K562 (cell line): ENCODE measurements at regions not wholly inside any gene's neighbourhood (a gene's known extent, or its start where the extent isn't known, plus 50 kb on each side); places are given as distances from the start of the nearest gene placed in this dataset.

Experiments
- BCOR ChIP-seq: fragments of 450-650 bp; IDR thresholded peaks from 2 replicates; pipeline ENCODE4 v1.6.1; 2016
- COPS2 ChIP-seq: fragments of 450-650 bp; conservative IDR thresholded peaks from 2 replicates; pipeline ENCODE4 v1.6.1; 2016; ENCODE audit warnings: mild to moderate bottlenecking, moderate library complexity
- E2F3 ChIP-seq: fragments of 250-450 bp; sonication (Bioruptor Pico); IDR thresholded peaks from 2 replicates; pipeline ENCODE4 v1.4.0; 2020; ENCODE audit warnings: mild to moderate bottlenecking
- IFI16 ChIP-seq: fragments of 250-450 bp; sonication (Bioruptor Pico); IDR thresholded peaks from 2 replicates; pipeline ENCODE4 v2.1.2; 2022; ENCODE audit warnings: mild to moderate bottlenecking, inconsistent platforms
- KAT8 ChIP-seq: fragments of 450-650 bp; IDR thresholded peaks from 2 replicates; pipeline ENCODE4 v1.6.1; 2016; ENCODE audit warnings: low read depth, mild to moderate bottlenecking
- LEF1 ChIP-seq: fragments of 450-650 bp; IDR thresholded peaks from 2 replicates; pipeline ENCODE4 v1.6.1; 2016; ENCODE audit warnings: mild to moderate bottlenecking
- NUFIP1 ChIP-seq: fragments of 450-650 bp; IDR thresholded peaks from 2 replicates; pipeline ENCODE4 v1.6.1; 2018; ENCODE audit not compliant: partially characterized antibody
- RAD21 ChIP-seq, 2 experiments: fragments of 250-450 bp in 1 of 2; fragments of 450-650 bp in 1 of 2; sonication (Bioruptor Pico) in 1 of 2; formaldehyde crosslinking in 1 of 2; IDR thresholded peaks in 1 of 2; conservative IDR thresholded peaks in 1 of 2; 2 replicates each; pipeline versions ENCODE4 v1.4.0 to v1.8.0; 2020 to 2022; ENCODE audit warnings: mild to moderate bottlenecking in 2 of 2, moderate library complexity in 1 of 2
- SREBF2 ChIP-seq: sonication (generic); formaldehyde crosslinking; IDR thresholded peaks from 2 replicates; pipeline ENCODE4 v1.4.0; 2020; ENCODE audit warnings: mild to moderate bottlenecking, missing genetic modification reagents
- THRAP3 ChIP-seq: fragments of 450-650 bp; IDR thresholded peaks from 2 replicates; pipeline ENCODE4 v1.6.1; 2016; ENCODE audit warnings: mild to moderate bottlenecking, inconsistent platforms, borderline replicate concordance
- ZNF347 ChIP-seq: fragments of 450-650 bp; formaldehyde crosslinking; IDR thresholded peaks from 2 replicates; pipeline ENCODE4 v1.4.0; 2020; ENCODE audit warnings: low read depth, mild to moderate bottlenecking, moderate library complexity
- ZNF444 ChIP-seq: fragments of 250-450 bp; sonication (Bioruptor Pico); IDR thresholded peaks from 2 replicates; pipeline ENCODE4 v1.4.0; 2020; ENCODE audit warnings: mild to moderate bottlenecking, moderate library complexity
- ZNF586 ChIP-seq: fragments of 450-650 bp; formaldehyde crosslinking; conservative IDR thresholded peaks from 2 replicates; pipeline ENCODE4 v1.4.0; 2020; ENCODE audit warnings: mild to moderate bottlenecking, moderate library complexity
- ZSCAN32 ChIP-seq: fragments of 450-650 bp; formaldehyde crosslinking; IDR thresholded peaks from 2 replicates; pipeline ENCODE4 v1.4.0; 2020; ENCODE audit warnings: mild to moderate bottlenecking, moderate library complexity
- TF ChIP-seq, protein P1 (sequence below): fragments of 450-650 bp; IDR thresholded peaks from 2 replicates; pipeline ENCODE4 v1.6.1; 2017; ENCODE audit warnings: antibody characterized with exemption, mild to moderate bottlenecking
- TF ChIP-seq, protein P2 (sequence below): fragments of 450-650 bp; IDR thresholded peaks from 2 replicates; pipeline ENCODE4 v1.6.1; 2016
- TF ChIP-seq, protein P3 (sequence below): fragments of 450-650 bp; IDR thresholded peaks from 2 replicates; pipeline ENCODE4 v1.6.1; 2018; ENCODE audit warnings: mild to moderate bottlenecking, low read depth; ENCODE audit not compliant: partially characterized antibody
- TF ChIP-seq, protein P4 (sequence below): IDR thresholded peaks from 2 replicates; pipeline ENCODE4 v1.6.1; 2014; ENCODE audit warnings: antibody characterized with exemption
- TF ChIP-seq, protein P5 (sequence below): fragments of 450-650 bp; formaldehyde crosslinking; conservative IDR thresholded peaks from 2 replicates; pipeline ENCODE4 v1.4.0; 2022; ENCODE audit warnings: mild to moderate bottlenecking, missing genetic modification characterization
- TF ChIP-seq, protein P6 (sequence below): sonication (generic); formaldehyde crosslinking; IDR thresholded peaks from 2 replicates; pipeline ENCODE4 v1.9.0; 2022; ENCODE audit warnings: mild to moderate bottlenecking, missing genetic modification reagents

DNA sequence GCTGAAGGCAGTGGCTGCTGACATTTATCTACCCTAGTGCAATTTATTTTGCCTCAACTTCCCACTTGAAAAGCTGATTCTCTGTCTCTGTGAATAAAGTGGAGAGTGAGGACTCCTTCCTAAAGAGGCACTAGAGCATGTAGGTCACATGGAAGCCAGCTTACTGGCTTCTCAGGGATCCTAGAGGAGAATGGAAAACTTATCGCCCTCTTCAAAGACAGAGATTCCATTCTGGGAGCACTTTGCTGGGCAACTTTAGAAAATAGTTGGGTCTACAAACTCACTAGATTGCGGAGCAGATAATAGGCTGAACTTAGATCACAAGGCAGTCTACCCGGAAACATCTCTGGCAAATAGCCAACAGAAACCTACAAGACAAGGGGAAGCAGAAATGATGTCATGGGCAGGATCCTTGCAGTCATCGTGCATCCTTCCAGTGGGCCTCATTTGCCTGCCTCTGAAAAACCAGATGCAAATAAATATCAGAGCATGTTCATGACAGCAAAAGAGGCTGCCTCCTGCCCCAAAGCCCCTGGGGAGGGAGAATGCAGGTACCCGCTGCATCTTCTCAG lies 104.8 kb upstream of the BARHL2 start (continued):
- TF ChIP-seq, protein P1, sequence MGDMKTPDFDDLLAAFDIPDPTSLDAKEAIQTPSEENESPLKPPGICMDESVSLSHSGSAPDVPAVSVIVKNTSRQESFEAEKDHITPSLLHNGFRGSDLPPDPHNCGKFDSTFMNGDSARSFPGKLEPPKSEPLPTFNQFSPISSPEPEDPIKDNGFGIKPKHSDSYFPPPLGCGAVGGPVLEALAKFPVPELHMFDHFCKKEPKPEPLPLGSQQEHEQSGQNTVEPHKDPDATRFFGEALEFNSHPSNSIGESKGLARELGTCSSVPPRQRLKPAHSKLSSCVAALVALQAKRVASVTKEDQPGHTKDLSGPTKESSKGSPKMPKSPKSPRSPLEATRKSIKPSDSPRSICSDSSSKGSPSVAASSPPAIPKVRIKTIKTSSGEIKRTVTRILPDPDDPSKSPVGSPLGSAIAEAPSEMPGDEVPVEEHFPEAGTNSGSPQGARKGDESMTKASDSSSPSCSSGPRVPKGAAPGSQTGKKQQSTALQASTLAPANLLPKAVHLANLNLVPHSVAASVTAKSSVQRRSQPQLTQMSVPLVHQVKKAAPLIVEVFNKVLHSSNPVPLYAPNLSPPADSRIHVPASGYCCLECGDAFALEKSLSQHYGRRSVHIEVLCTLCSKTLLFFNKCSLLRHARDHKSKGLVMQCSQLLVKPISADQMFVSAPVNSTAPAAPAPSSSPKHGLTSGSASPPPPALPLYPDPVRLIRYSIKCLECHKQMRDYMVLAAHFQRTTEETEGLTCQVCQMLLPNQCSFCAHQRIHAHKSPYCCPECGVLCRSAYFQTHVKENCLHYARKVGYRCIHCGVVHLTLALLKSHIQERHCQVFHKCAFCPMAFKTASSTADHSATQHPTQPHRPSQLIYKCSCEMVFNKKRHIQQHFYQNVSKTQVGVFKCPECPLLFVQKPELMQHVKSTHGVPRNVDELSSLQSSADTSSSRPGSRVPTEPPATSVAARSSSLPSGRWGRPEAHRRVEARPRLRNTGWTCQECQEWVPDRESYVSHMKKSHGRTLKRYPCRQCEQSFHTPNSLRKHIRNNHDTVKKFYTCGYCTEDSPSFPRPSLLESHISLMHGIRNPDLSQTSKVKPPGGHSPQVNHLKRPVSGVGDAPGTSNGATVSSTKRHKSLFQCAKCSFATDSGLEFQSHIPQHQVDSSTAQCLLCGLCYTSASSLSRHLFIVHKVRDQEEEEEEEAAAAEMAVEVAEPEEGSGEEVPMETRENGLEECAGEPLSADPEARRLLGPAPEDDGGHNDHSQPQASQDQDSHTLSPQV: no peak
- no peak for TF ChIP-seq KAT8
- TF ChIP-seq SREBF2 (CRISPR knock-in tag): no peak
- TF ChIP-seq THRAP3: no peak
- TF ChIP-seq RAD21 (CRISPR knock-in tag; conservative IDR thresholded peaks at IDR 0.05 in 1 of 2, IDR thresholded peaks at IDR 0.05 in 1 of 2): no peak
- TF ChIP-seq BCOR: no peak
- TF ChIP-seq ZNF444 (CRISPR knock-in tag): no peak
- TF ChIP-seq, protein P2, sequence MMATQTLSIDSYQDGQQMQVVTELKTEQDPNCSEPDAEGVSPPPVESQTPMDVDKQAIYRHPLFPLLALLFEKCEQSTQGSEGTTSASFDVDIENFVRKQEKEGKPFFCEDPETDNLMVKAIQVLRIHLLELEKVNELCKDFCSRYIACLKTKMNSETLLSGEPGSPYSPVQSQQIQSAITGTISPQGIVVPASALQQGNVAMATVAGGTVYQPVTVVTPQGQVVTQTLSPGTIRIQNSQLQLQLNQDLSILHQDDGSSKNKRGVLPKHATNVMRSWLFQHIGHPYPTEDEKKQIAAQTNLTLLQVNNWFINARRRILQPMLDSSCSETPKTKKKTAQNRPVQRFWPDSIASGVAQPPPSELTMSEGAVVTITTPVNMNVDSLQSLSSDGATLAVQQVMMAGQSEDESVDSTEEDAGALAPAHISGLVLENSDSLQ: no peak
- TF ChIP-seq ZNF347 (CRISPR knock-in tag): no peak
- no peak for TF ChIP-seq E2F3
- TF ChIP-seq, protein P3, sequence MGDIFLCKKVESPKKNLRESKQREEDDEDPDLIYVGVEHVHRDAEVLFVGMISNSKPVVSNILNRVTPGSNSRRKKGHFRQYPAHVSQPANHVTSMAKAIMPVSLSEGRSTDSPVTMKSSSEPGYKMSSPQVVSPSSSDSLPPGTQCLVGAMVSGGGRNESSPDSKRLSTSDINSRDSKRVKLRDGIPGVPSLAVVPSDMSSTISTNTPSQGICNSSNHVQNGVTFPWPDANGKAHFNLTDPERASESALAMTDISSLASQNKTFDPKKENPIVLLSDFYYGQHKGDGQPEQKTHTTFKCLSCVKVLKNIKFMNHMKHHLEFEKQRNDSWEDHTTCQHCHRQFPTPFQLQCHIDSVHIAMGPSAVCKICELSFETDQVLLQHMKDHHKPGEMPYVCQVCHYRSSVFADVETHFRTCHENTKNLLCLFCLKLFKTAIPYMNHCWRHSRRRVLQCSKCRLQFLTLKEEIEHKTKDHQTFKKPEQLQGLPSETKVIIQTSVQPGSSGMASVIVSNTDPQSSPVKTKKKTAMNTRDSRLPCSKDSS: no peak
- no peak for TF ChIP-seq NUFIP1
- TF ChIP-seq, protein P4, sequence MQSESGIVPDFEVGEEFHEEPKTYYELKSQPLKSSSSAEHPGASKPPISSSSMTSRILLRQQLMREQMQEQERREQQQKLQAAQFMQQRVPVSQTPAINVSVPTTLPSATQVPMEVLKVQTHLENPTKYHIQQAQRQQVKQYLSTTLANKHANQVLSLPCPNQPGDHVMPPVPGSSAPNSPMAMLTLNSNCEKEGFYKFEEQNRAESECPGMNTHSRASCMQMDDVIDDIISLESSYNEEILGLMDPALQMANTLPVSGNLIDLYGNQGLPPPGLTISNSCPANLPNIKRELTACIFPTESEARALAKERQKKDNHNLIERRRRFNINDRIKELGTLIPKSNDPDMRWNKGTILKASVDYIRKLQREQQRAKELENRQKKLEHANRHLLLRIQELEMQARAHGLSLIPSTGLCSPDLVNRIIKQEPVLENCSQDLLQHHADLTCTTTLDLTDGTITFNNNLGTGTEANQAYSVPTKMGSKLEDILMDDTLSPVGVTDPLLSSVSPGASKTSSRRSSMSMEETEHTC: 0 out of 2 replicates have a peak, but pooled peaks have one; percentile 38
- no peak for TF ChIP-seq ZNF586 (CRISPR knock-in tag)
- no peak for TF ChIP-seq LEF1
- TF ChIP-seq ZSCAN32: no peak
- no peak for TF ChIP-seq COPS2
- TF ChIP-seq, protein P5, sequence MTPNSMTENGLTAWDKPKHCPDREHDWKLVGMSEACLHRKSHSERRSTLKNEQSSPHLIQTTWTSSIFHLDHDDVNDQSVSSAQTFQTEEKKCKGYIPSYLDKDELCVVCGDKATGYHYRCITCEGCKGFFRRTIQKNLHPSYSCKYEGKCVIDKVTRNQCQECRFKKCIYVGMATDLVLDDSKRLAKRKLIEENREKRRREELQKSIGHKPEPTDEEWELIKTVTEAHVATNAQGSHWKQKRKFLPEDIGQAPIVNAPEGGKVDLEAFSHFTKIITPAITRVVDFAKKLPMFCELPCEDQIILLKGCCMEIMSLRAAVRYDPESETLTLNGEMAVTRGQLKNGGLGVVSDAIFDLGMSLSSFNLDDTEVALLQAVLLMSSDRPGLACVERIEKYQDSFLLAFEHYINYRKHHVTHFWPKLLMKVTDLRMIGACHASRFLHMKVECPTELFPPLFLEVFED (CRISPR knock-in tag): no peak
- TF ChIP-seq, protein P6, sequence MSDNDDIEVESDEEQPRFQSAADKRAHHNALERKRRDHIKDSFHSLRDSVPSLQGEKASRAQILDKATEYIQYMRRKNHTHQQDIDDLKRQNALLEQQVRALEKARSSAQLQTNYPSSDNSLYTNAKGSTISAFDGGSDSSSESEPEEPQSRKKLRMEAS: no peak
- no peak for TF ChIP-seq IFI16 (CRISPR knock-in tag)
